HG03039 (cell line): ENCODE measurements at regions not wholly inside any gene's neighbourhood (a gene's known extent, or its start where the extent isn't known, plus 50 kb on each side); places are given as distances from the start of the nearest gene placed in this dataset.

ENCODE experiments used
- ATAC-seq: cut with Tn5 transposase; IDR thresholded peaks from one replicate; pipeline ENCODE4 v1.9.1; 2021; ENCODE audit warnings: mild to moderate bottlenecking, moderate library complexity; ENCODE audit not compliant: unreplicated experiment

DNA sequence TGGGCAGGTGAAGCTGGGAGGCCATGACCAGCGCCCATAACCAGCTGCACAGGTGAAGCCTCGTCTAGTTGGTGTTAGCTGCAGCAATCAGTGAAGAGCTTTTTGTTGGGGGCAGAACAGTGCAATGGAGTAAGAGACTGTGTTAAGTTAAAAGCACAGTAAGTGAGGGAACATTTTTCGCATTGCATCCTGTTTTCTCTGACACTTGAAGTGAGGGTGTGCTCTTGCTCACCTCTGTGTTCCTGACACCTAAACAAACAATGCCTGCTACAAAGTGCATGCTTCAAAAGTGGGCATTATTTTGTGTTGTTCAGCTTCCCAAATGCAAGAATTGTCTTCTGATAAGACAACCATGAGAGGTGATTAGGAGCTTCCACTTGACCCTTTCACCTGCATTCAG, 324.0 kb upstream of the ACVR2A start:
- ATAC-seq = no peak

- no peak for ATAC-seq
These were observed 325.7 kb upstream of the ACVR2A start for GRCh38 chr2:147519178-147519577.

DNA sequence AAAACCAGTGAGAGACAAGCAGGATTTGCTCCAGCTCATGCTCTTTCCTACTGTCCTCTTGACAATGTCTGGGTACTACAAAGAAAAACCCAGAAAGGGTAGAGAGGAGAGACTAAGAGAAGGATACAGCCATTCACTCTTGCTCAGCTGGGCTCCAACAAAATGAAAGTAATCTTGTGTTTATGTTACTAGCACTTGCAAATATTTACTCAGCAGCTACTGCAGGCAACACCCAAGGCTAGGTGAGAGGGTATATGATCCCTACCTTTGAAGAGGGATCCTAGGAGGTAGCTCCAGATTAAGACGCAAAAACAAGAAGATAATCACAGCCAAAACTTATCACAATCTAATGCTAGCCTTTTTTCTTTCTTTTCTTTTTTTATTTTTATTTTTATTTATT, 329.6 kb upstream of the ACVR2A start:
- ATAC-seq = no peak

GRCh38 chr2:147512206-147512605, 332.6 kb upstream of the ACVR2A start:
- no peak for ATAC-seq

DNA sequence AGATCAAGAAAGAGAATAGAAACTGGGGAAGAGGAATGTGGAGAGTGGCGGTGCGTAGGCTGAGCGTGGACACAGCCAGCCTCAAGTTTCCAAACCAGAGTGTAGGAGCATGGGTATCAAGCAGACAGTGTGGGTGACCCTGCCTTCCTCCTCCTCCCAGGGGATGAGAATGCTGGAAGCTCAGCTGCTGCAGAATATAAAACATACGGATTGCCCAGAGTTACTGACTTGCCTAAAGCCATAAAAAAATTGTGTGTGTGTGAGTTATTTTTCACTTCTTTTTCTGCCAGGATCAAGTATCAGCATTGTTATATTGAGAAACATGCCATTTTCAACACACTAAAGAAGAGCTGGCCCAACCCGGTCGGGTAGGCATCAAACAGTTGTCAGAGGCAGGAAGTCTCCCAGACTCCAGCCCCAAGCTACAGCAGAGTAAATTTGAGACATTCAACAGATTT, 333.3 kb upstream of the ACVR2A start:
- ATAC-seq = no peak

DNA sequence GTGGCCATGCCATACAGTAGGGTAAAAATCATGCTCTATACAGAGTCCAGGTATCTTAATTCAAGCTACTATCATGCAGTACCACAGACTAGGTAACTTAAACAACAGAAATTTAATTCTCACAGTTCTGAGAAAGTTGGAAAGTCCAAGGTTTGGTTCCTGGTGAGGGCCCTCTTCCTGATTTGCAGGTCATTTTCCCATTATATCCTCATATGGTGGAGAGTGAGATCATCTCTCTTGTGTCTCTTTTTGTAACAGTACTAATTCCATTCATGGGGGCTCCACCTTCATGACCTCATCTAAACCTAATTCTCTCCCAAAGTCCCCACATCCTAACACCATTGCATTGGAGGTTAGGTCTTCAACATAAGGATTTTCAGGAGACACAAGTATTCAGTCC, 335.0 kb upstream of the ACVR2A start:
- no peak for ATAC-seq

DNA sequence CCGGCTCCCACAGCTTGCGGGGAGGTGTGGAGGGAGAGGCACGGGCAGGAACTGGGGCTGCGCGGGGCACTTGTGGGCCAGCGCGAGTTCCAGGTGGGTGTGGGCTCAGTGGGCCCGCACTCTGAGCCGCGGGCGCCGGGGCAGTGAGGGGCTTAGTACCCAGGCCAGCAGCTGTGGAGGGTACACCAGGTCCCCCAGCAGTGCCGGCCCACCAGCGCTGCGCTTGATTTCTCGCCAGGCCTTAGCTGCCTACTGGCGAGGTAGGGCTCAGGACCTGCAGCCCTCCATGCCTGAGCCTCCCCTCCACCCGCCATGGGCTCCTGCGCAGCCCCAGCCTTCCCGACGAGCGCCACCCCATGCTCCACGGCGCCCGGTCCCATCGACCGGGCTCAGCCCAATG, 337.9 kb upstream of the ACVR2A start:
- ATAC-seq = no peak

GRCh38 chr2:147502711-147503290, 342.0 kb upstream of the ACVR2A start:
- no peak for ATAC-seq

GRCh38 chr2:147501968-147502367, 342.9 kb upstream of the ACVR2A start:
- ATAC-seq = no peak

GRCh38 chr2:147500819-147501395, 343.9 kb upstream of the ACVR2A start:
- ATAC-seq = no peak

- ATAC-seq = no peak
These were observed 344.6 kb upstream of the ACVR2A start for GRCh38 chr2:147500229-147500628.

DNA sequence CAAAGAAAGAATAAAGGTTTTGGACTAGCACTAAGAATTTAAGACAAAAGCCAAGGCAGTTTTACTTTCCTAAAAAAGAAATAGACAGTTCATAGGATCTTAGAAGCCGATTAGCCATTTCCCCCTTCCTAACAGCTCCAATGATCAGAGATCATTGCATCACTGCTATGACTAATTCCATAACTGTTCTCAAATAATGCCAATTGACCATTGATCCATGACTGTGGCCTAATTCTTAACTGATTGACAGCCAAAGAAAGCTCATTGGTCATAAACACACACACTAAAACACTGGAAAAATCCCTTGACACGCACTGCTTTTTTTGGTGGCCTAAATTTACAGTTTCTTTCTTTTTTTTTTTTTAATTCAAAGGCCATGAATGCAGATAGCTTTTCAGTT, 345.0 kb upstream of the ACVR2A start:
- no peak for ATAC-seq

GRCh38 chr2:147495734-147496133, 349.1 kb upstream of the ACVR2A start:
- no peak for ATAC-seq

DNA sequence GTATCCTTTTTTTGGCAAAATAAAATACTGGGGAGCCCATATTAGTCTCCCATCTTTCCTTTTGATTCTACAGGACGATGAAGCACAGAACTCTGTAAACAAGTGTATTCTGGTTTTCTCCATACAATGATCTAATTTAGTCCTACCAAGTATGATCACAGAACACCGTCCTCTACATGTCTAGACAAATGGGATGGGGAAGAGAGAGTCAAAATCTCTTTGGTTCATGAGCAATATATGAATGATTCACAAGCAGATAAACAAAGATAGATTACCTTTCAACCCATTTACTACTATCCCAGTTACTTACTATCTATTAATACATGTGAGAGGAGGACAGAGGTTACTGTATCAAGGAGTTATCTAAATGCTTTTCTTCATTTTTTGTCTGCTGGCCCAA, 352.4 kb upstream of the ACVR2A start:
- ATAC-seq = no peak

DNA sequence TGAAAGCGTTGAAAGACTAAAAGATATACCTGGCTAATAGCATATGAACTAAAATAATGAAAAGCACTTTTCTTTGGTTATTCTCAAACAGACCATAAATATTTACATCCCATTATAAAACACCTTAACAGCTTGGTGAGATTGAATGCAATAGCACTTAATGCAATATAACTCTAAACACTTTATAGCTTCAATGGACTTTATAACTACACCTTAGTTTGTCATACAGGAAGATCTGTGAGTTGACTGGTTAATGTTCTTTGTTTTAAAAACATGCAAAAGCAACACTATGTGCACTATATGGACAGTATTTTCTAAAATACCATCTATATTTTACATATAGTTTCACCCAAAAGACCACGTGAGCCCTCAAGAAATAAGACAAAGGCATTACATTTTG, 353.3 kb upstream of the ACVR2A start:
- ATAC-seq = no peak

- no peak for ATAC-seq
These were observed 354.2 kb upstream of the ACVR2A start for GRCh38 chr2:147490401-147491261.

DNA sequence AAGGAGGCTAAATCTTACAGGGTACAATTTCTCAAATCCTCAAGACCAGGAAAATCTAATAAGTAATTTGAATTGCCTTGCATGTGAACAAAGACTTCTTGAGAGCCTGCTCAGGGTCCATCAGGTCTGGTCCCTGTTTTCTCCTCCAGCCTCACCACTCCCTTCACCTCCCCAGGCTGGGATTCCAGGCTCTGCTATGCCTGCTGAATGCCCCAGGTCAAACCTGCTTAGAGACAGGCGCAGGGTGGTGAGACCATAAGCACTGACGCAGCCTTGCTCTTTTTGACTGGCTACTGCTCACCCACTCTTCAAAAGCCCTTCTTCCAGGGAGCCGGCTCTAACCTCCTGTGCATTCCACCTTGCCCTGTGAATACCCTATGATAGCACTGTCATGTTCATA, 356.4 kb upstream of the ACVR2A start:
- no peak for ATAC-seq

DNA sequence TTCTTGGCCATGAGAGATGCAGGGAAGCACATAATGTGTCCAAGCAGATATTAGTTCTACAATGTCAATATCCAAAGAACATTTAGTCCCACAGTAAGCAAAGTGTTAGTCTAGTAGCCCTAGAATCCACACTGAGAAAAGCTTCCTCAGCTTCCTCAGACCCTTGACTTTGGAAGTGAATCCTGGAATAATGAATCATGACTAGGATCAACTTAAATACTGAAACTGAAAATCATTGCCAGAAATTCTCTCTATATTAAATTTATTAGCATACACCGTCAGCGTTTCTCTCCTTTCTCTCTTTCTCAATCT, 356.9 kb upstream of the ACVR2A start:
- ATAC-seq = no peak

- no peak for ATAC-seq
These were observed 357.4 kb upstream of the ACVR2A start for GRCh38 chr2:147487286-147487977.

- no peak for ATAC-seq
These were observed 359.5 kb upstream of the ACVR2A start for GRCh38 chr2:147485210-147485851.

GRCh38 chr2:147483911-147484310, 360.9 kb upstream of the ACVR2A start:
- no peak for ATAC-seq
